NCI-H446 (cell line): ENCODE measurements at regions not wholly inside any gene's neighbourhood (a gene's known extent, or its start where the extent isn't known, plus 50 kb on each side); places are given as distances from the start of the nearest gene placed in this dataset.

ENCODE experiments used
- DNase-seq, 2 experiments: peaks; one replicate each; lab custom pipeline; 2025; lab: John Stamatoyannopoulos, UW

- no peak for DNase-seq
These were observed 53.7 kb upstream of the TRAK1 start for GRCh38 chr3:42037318-42037945.

GRCh38 chr3:42036483-42036823, 54.7 kb upstream of the TRAK1 start:
- DNase-seq: no peak

GRCh38 chr3:42035816-42036482, 55.2 kb upstream of the TRAK1 start:
- no peak for DNase-seq

GRCh38 chr3:42035007-42035406, 56.1 kb upstream of the TRAK1 start:
- no peak for DNase-seq

- DNase-seq: no peak
These were observed 57.4 kb upstream of the TRAK1 start for GRCh38 chr3:42033741-42034140.

GRCh38 chr3:42032693-42033349, 58.3 kb upstream of the TRAK1 start:
- DNase-seq: peak; percentile 56 to 69

GRCh38 chr3:42031808-42032480, 59.2 kb upstream of the TRAK1 start:
- DNase-seq: peak in 1 of 2 experiments; percentile 10

GRCh38 chr3:42028474-42028873, 62.7 kb upstream of the TRAK1 start:
- DNase-seq: no peak

GRCh38 chr3:42027571-42027970, 63.6 kb upstream of the TRAK1 start:
- DNase-seq: no peak

GRCh38 chr3:42025370-42026138, 63.7 kb upstream of the ULK4 start:
- DNase-seq: peak; percentile 80 to 91

- peak in 1 of 2 experiments; percentile 24 for DNase-seq
These were observed 62.9 kb upstream of the ULK4 start for GRCh38 chr3:42024591-42025351.

GRCh38 chr3:42023380-42023779, 61.5 kb upstream of the ULK4 start:
- DNase-seq: no peak

GRCh38 chr3:42022355-42022754, 60.5 kb upstream of the ULK4 start:
- no peak for DNase-seq

GRCh38 chr3:42020684-42021307, 58.9 kb upstream of the ULK4 start:
- no peak for DNase-seq

GRCh38 chr3:42019953-42020260, 58.0 kb upstream of the ULK4 start:
- no peak for DNase-seq

GRCh38 chr3:42019144-42019952, 57.4 kb upstream of the ULK4 start:
- no peak for DNase-seq

GRCh38 chr3:42014921-42015533, 53.1 kb upstream of the ULK4 start:
- DNase-seq: peak in 1 of 2 experiments; percentile 55

- DNase-seq: no peak
These were observed 52.6 kb upstream of the ULK4 start for GRCh38 chr3:42014458-42014920.

GRCh38 chr3:42013691-42014457, 52.0 kb upstream of the ULK4 start:
- no peak for DNase-seq
